DMS79 (cell line): ENCODE measurements at regions not wholly inside any gene's neighbourhood (a gene's known extent, or its start where the extent isn't known, plus 50 kb on each side); places are given as distances from the start of the nearest gene placed in this dataset.
"Not testable (repeated sequence)": the region's sequence is repeated elsewhere in the genome, so short reads cannot be mapped to it uniquely, and the experiment has no call there.

Experiments used
- DNase-seq: peaks from one replicate; lab custom pipeline; 2025; lab: John Stamatoyannopoulos, UW

- DNase-seq, result no peak
Observed at GRCh38 chr3:72660270-72661114, 187.8 kb downstream of the SHQ1 start.

GRCh38 chr3:72659596-72659995 lies 188.6 kb downstream of the SHQ1 start:
- peak; percentile 29 for DNase-seq

GRCh38 chr3:72659188-72659587 lies 189.1 kb downstream of the SHQ1 start:
- DNase-seq, result no peak

GRCh38 chr3:72658466-72659100 lies 189.7 kb downstream of the SHQ1 start:
- DNase-seq, result no peak

GRCh38 chr3:72657666-72658065 lies 190.6 kb downstream of the SHQ1 start:
- DNase-seq, result peak; percentile 45

GRCh38 chr3:72655723-72656122 lies 192.5 kb downstream of the SHQ1 start:
- DNase-seq, result no peak

GRCh38 chr3:72655131-72655551 lies 193.1 kb downstream of the SHQ1 start:
- DNase-seq, result no peak

- no peak for DNase-seq
Observed at GRCh38 chr3:72652395-72652794, 195.8 kb downstream of the SHQ1 start.

- no peak for DNase-seq
Observed at GRCh38 chr3:72651498-72651897, 196.7 kb downstream of the SHQ1 start.

GRCh38 chr3:72646263-72646662 lies 202.0 kb downstream of the SHQ1 start:
- DNase-seq, result no peak

- DNase-seq, result not testable (repeated sequence)
Observed at GRCh38 chr3:72643635-72644034, 204.6 kb downstream of the SHQ1 start.

GRCh38 chr3:72641684-72642083 lies 206.6 kb downstream of the SHQ1 start:
- no peak for DNase-seq

- DNase-seq, result no peak
Observed at GRCh38 chr3:72641072-72641471, 207.2 kb downstream of the SHQ1 start.

- no peak for DNase-seq
Observed at GRCh38 chr3:72636969-72637597, 211.2 kb downstream of the SHQ1 start.

GRCh38 chr3:72635551-72635950 lies 212.7 kb downstream of the SHQ1 start:
- no peak for DNase-seq

GRCh38 chr3:72634128-72634527 lies 214.1 kb downstream of the SHQ1 start:
- no peak for DNase-seq

GRCh38 chr3:72633534-72633933 lies 214.7 kb downstream of the SHQ1 start:
- DNase-seq, result no peak

- DNase-seq, result no peak
Observed at GRCh38 chr3:72633121-72633520, 215.1 kb downstream of the SHQ1 start.

GRCh38 chr3:72632129-72632528 lies 216.1 kb downstream of the SHQ1 start:
- no peak for DNase-seq

GRCh38 chr3:72630969-72631344 lies 217.3 kb downstream of the SHQ1 start:
- DNase-seq, result peak; percentile 50

GRCh38 chr3:72630327-72630968 lies 217.8 kb downstream of the SHQ1 start:
- DNase-seq, result peak; percentile 68

- DNase-seq, result no peak
Observed at GRCh38 chr3:72629191-72629631, 219.0 kb downstream of the SHQ1 start.
